Adrenal gland (tissue), 9 donors: ENCODE measurements at regions not wholly inside any gene's neighbourhood (a gene's known extent, or its start where the extent isn't known, plus 50 kb on each side); places are given as distances from the start of the nearest gene placed in this dataset.

Source experiments
- DNase-seq, 7 donors: peaks; one replicate each; pipeline ENCODE4 v3.0.0-alpha.2; 2019 to 2020
- H3K27ac ChIP-seq, 5 donors: fragments of 200-600 bp; sonication (generic) in 4 of 5; 1 replicate in 3 of 5; 2 replicates in 2 of 5; pipeline versions ENCODE4 v1.5.1 to v1.8.0; 2016 to 2020; ENCODE audit warnings: mild to moderate bottlenecking in 1 of 5
- H3K27me3 ChIP-seq: fragments of 200-600 bp; 2 replicates; pipeline ENCODE4 v1.8.0; 2021
- H3K36me3 ChIP-seq, 2 donors: fragments of 200-600 bp; replicated peaks in 1 of 2; 1 replicate in 1 of 2; 2 replicates in 1 of 2; pipeline versions ENCODE4 v1.5.1 to v1.8.0; 2018 to 2022
- H3K4me1 ChIP-seq, 2 donors: fragments of 200-600 bp; replicated peaks in 1 of 2; 1 replicate in 1 of 2; 2 replicates in 1 of 2; pipeline versions ENCODE4 v1.5.1 to v1.8.0; 2018 to 2021
- H3K4me3 ChIP-seq, 4 donors: fragments of 200-600 bp; sonication (generic) in 3 of 4; one replicate each; pipeline ENCODE4 v1.5.1; 2016 to 2018
- H3K9me3 ChIP-seq, 3 donors: fragments of 200-600 bp; sonication (generic) in 1 of 3; replicated peaks in 1 of 3; 1 replicate in 2 of 3; 2 replicates in 1 of 3; pipeline versions ENCODE4 v1.5.1 to v1.8.0; 2016 to 2021
- CTCF ChIP-seq, 6 experiments: fragments of 450-650 bp in 4 of 6; fragments of 200-600 bp in 2 of 6; sonication (generic) in 1 of 6; IDR thresholded peaks; 1 replicate in 5 of 6; 2 replicates in 1 of 6; pipeline versions ENCODE4 v1.5.1 to v1.8.0; 2016 to 2021; ENCODE audit warnings: antibody characterized with exemption in 6 of 6, mild to moderate bottlenecking in 2 of 6, moderate library complexity in 1 of 6
- POLR2A ChIP-seq, 2 donors: fragments of 450-650 bp; IDR thresholded peaks; one replicate each; pipeline ENCODE4 v1.6.1; 2017; ENCODE audit warnings: antibody characterized with exemption in 2 of 2, mild to moderate bottlenecking in 2 of 2, moderate library complexity in 1 of 2
- WGBS, 4 donors: extraction: QIAGEN DNeasy Blood & Tissue Kit in 2 of 4; methylation state at CpG; one replicate each; pipeline versions ENCODE4 v1.1.5 to v1.1.7; 2013 to 2017; 5-methylcytosine and 5-hydroxymethylcytosine counted together
- intact Hi-C, 2 donors: fragments of 100-400 bp; cut with DNase I; formaldehyde crosslinking; loops; one replicate each; pipeline versions ENCODE4 v1.14.1 to v1.15.0; 2022 to 2023
- donor health status: healthy with polysubstance abuse.
- donor health status: Bipolar disorder and iron deficiency.
- donor health status: DM: yes; HTN: yes; CAD: no.
- donor health status: DM: no; HTN: no; CAD: no.
- donor health status: DM: no; HTN: no; CAD: no.

- H3K36me3 ChIP-seq = no peaks in the 10 kb centered on the region
- no peaks in the 10 kb centered on the region for H3K4me1 ChIP-seq
- H3K4me3 ChIP-seq = no peak overlapping the region
- intact Hi-C loops = no loop called here
- DNase-seq = no peak
- no peak overlapping the region for H3K27ac ChIP-seq
- TF ChIP-seq CTCF (IDR thresholded peaks at IDR 0.05) = no peak
- H3K9me3 ChIP-seq = no peaks in the 10 kb centered on the region
- H3K27me3 ChIP-seq = no peaks in the 10 kb centered on the region
- WGBS, 4 donors = 85 to 93% (median 86%) methylated on average over 13 to 22 of the region's 22 CpGs
These were observed 99.3 kb downstream of the TTLL2 start for GRCh38 chr6:167424060-167424673.

- Histone ChIP-seq H3K4me1 (no peaks in the 10 kb centered on the region), H3K4me3 (no peak overlapping the region), H3K36me3 (no peaks in the 10 kb centered on the region), H3K27ac (no peak overlapping the region), H3K9me3 (no peaks in the 10 kb centered on the region), H3K27me3 (no peaks in the 10 kb centered on the region)
- WGBS, 4 donors = 89 to 94% (median 93%) methylated on average over 9 of the region's 9 CpGs
- no peak for DNase-seq
- intact Hi-C loops = no loop called here
- TF ChIP-seq POLR2A (IDR thresholded peaks at IDR 0.05) (no peak), CTCF (IDR thresholded peaks at IDR 0.05) (no peak)
These were observed 99.8 kb downstream of the TTLL2 start for GRCh38 chr6:167424700-167425099.

GRCh38 chr6:167426084-167426483, 101.2 kb downstream of the TTLL2 start:
- Histone ChIP-seq H3K27ac (no peak overlapping the region), H3K4me1 (no peaks in the 10 kb centered on the region), H3K27me3 (no peaks in the 10 kb centered on the region), H3K36me3 (no peaks in the 10 kb centered on the region), H3K4me3 (no peak overlapping the region), H3K9me3 (no peaks in the 10 kb centered on the region)
- TF ChIP-seq CTCF (IDR thresholded peaks at IDR 0.05) = no peak
- no peak for DNase-seq
- 27 to 33% (median 30%) methylated on average over 5 of the region's 5 CpGs for WGBS, 4 donors
- intact Hi-C loops = no loop called here

- Histone ChIP-seq H3K4me3 (no peak overlapping the region), H3K27ac (no peak overlapping the region), H3K27me3 (no peaks in the 10 kb centered on the region), H3K36me3 (no peaks in the 10 kb centered on the region), H3K9me3 (no peaks in the 10 kb centered on the region), H3K4me1 (no peaks in the 10 kb centered on the region)
- intact Hi-C loops = no loop called here
- 65 to 71% (median 67%) methylated on average over 5 of the region's 5 CpGs for WGBS, 4 donors
- DNase-seq = no peak
- no peak for TF ChIP-seq CTCF (IDR thresholded peaks at IDR 0.05)
- TF ChIP-seq POLR2A (IDR thresholded peaks at IDR 0.05) = no peak
These were observed 101.8 kb downstream of the TTLL2 start for GRCh38 chr6:167426651-167427050.
